Thymus (tissue), 11 donors: ENCODE measurements at regions not wholly inside any gene's neighbourhood (a gene's known extent, or its start where the extent isn't known, plus 50 kb on each side); places are given as distances from the start of the nearest gene placed in this dataset.

ENCODE experiments used
- DNase-seq, 9 donors: peaks; one replicate each; pipeline ENCODE4 v3.0.0-alpha.2; 2013; ENCODE audit warnings: low spot score in 9 of 9, low read depth in 6 of 9, missing footprints in 1 of 9
- H3K27ac ChIP-seq, 2 donors: one replicate each; pipeline ENCODE4 v1.5.1; 2013; ENCODE audit warnings: control low read depth in 1 of 2, low read depth in 1 of 2, low read length in 1 of 2, mild to moderate bottlenecking in 1 of 2, moderate library complexity in 1 of 2
- H3K27me3 ChIP-seq, 2 donors: one replicate each; pipeline ENCODE4 v1.5.1; 2013; ENCODE audit warnings: low read length in 1 of 2; ENCODE audit not compliant: control insufficient read depth in 2 of 2, insufficient read depth in 1 of 2
- H3K36me3 ChIP-seq, 2 donors: one replicate each; pipeline ENCODE4 v1.5.1; 2013; ENCODE audit warnings: low read length in 1 of 2, mild to moderate bottlenecking in 1 of 2, moderate library complexity in 1 of 2; ENCODE audit not compliant: control insufficient read depth in 2 of 2, insufficient read depth in 2 of 2
- H3K4me1 ChIP-seq, 2 donors: one replicate each; pipeline ENCODE4 v1.5.1; 2013; ENCODE audit warnings: low read length in 2 of 2; ENCODE audit not compliant: control insufficient read depth in 2 of 2, insufficient read depth in 2 of 2
- H3K4me3 ChIP-seq, 2 donors: one replicate each; pipeline ENCODE4 v1.5.1; 2013; ENCODE audit warnings: low read length in 2 of 2, control low read depth in 1 of 2, mild to moderate bottlenecking in 1 of 2
- H3K9me3 ChIP-seq, 2 donors: one replicate each; pipeline ENCODE4 v1.5.1; 2013; ENCODE audit warnings: low read length in 1 of 2, mild to moderate bottlenecking in 1 of 2; ENCODE audit not compliant: control insufficient read depth in 2 of 2, insufficient read depth in 1 of 2
- WGBS: extraction: QIAGEN DNeasy Blood & Tissue Kit; methylation state at CpG from one replicate; pipeline ENCODE4 v1.1.7; 2013; 5-methylcytosine and 5-hydroxymethylcytosine counted together
- donor health status: healthy.

DNA sequence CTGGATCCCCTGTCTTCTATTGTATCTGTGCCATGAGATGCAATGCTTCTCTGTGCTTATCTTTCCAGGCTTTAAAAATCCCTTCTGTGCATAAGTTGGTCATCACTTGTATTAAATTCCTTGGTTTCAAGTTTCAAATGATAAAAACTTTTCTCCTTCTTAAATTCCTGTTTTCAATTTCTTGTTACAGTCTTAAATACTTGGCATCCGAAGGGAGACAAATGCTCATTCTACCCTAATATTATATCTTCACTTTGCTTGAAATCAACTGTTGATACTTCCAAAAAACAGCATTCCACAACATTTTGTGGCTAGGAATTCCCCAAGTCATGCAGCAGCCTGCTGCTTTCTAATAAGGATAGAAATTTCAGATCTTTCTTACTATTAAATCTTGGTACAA is 413.2 kb upstream of the ACTBL2 start:
- no peak for DNase-seq
- no peaks in the 10 kb centered on the region for H3K27me3 ChIP-seq
- no peak overlapping the region for H3K4me3 ChIP-seq
- no peaks in the 10 kb centered on the region for H3K9me3 ChIP-seq
- no peaks in the 10 kb centered on the region for H3K36me3 ChIP-seq
- 94% methylated on average over 1 of the region's 1 CpG for WGBS
- no peaks in the 10 kb centered on the region for H3K4me1 ChIP-seq
- H3K27ac ChIP-seq, result no peak overlapping the region

DNA sequence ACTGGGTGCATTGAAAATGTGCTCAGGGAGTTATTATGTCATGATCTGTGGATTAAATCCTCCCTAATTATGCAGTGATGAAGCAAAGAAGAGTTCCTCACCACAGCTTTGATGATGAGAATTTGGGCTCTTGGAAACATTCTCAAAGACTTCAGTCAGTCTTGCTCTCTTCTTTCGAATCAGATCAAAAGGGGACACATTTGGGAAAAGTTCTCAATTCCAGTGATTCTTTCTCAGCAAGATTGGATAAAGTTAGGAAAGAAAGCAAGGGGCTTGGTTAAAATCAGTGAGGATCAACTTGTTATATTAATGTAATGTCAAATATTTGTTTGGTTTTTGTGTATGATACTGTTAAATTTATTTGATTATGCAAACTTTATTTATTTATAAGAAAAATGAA is 411.3 kb upstream of the ACTBL2 start:
- no peak for DNase-seq
- Histone ChIP-seq H3K27me3 (no peaks in the 10 kb centered on the region), H3K27ac (no peak overlapping the region), H3K4me1 (no peaks in the 10 kb centered on the region), H3K4me3 (no peak overlapping the region), H3K9me3 (no peaks in the 10 kb centered on the region), H3K36me3 (no peaks in the 10 kb centered on the region)
- 88% methylated on average over 1 of the region's 1 CpG for WGBS

DNA sequence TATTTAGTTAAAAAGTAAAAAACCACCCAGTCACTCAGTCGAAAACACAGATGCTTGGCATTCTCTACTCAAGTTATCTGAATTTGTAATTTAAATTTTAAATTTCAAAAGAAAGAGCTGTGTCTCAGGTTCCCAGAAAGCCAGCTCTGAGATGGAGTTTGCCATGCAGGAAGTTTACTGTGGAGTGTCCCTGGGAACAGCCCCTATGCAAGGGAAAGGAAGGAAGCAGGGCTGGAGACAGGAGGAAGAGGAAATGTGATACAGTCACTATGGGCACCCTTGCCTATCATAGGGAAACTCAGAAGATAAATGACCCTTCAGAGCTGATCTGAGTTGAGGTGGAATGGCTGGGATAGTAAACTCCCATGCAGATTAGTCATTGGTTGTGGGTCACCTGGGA is 408.8 kb upstream of the ACTBL2 start:
- Histone ChIP-seq H3K4me3 (no peak overlapping the region), H3K9me3 (no peaks in the 10 kb centered on the region), H3K4me1 (no peaks in the 10 kb centered on the region), H3K27ac (no peak overlapping the region), H3K27me3 (no peaks in the 10 kb centered on the region), H3K36me3 (no peaks in the 10 kb centered on the region)
- WGBS, result 97% methylated on average over 1 of the region's 1 CpG
- no peak for DNase-seq

DNA sequence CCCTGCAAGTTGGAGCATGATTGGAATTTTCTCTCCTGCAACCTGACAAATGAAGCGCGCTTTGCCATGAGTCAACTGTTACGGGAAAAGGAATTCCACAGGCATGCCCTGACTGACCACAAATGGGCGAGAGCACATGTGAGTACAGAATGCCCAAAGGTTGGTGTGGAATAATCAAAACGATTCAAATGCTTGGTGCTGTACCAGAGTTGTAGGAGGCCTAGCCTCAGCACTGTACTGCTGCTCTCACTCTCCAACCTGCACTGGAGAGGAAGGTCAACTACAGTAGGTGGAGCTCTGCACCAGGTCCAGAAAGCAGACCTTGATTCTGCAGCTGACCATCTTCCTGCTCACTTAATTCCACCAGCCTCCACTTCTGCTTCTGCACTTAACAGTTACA is 406.9 kb upstream of the ACTBL2 start:
- Histone ChIP-seq H3K4me1 (no peaks in the 10 kb centered on the region), H3K36me3 (no peaks in the 10 kb centered on the region), H3K9me3 (no peaks in the 10 kb centered on the region), H3K4me3 (no peak overlapping the region), H3K27me3 (no peaks in the 10 kb centered on the region), H3K27ac (no peak overlapping the region)
- DNase-seq, result no peak
- 83% methylated on average over 5 of the region's 5 CpGs for WGBS

DNA sequence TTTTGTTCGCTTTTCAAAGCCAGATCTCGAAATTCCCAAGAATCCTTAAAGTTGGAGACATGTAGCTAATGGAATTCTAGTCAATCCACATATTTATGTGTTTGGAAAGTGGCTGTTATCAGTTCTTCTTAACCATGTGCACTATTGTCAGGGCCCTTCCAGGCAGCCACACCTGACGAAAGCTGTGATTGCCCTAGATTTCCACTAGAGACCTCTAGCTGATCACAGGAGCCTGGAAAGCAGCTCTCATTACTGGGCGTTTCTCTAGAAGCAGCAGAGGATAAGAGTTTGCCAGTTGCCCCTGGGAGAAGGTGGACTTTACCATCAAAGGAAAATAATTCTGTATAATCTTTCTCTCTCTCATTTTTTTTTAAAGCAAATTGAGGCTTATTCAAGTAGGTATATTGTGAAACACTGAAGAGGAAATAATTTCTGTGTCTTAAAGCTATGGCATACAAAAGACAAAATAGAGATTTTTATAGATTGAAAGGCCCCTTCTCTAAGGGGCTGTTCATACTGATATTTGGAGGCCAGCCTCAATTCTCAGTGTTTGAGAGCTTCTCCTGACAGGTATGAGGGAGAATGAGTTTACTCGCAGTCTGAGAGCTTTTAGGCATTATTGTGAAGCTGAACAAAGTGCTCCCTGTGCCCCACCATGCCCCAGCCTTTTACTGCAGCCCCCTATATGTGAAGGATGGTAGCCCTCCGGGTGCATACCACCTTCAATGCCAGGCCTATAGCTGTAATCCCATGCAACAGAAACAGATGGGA is 405.4 kb upstream of the ACTBL2 start:
- H3K4me1 ChIP-seq, result no peaks in the 10 kb centered on the region
- DNase-seq, result peak in 2 of 9 donors; percentile 4 to 26
- 58% methylated on average over 6 of the region's 6 CpGs for WGBS
- H3K36me3 ChIP-seq, result no peaks in the 10 kb centered on the region
- H3K9me3 ChIP-seq, result no peaks in the 10 kb centered on the region
- no peak overlapping the region for H3K4me3 ChIP-seq
- no peaks in the 10 kb centered on the region for H3K27me3 ChIP-seq
- no peak overlapping the region for H3K27ac ChIP-seq

DNA sequence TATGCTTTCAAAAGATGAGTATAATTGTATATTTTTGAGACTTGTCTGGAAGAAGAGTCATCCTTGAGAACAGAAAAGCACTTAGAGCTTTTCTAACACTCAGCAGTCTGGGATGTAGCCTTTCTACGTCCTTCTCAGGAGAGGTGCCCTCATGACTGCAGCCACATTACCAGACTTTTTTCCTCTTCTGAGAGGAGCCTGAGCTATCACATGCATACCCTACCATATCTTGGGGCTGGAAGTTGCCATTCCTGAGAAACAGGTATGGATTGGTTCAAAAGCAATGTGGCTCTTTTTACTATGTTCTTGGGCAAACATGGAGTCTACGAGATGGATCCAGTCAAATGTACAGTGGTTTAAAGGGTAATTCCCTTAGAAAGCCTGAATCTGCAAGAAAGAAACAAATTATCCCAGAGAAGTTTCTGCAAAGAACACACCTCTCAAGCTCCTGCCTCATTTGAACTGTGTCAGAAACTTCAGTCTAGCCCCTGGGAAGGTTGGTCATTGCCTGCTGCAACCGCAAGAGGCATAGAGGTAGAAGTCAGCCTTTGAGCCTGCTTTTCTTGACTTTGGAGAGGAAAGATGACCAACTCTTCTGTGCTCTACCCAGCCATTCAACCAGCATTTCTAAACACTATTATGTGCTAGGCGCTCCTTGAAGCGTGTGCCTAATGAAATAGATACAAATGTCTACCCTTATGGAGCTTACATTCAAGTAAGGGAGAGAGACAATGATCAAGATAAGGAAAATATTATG is 401.9 kb upstream of the ACTBL2 start:
- no peak for DNase-seq
- Histone ChIP-seq H3K4me3 (no peak overlapping the region), H3K27me3 (no peaks in the 10 kb centered on the region), H3K4me1 (no peaks in the 10 kb centered on the region), H3K9me3 (no peaks in the 10 kb centered on the region), H3K27ac (no peak overlapping the region), H3K36me3 (no peaks in the 10 kb centered on the region)
- WGBS, result 97% methylated on average over 5 of the region's 5 CpGs

DNA sequence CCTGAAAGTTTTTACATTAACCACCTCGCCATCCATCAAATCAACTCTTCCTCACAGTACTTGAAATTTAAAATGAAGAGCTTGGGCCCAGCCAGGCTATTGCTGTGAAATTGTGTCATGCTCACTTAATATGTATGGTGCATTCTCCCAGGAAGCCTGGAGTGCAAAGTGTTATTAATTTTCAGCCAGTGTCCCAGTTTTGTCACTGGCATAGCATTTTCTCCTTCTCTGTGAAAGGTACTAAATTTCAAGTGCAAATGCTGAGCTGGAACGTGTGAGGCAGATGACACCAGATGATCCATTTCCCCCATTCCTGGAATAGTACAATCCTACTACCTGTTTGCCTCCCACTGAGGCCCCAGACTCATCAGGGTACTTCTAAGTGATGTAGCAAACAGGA is 397.6 kb upstream of the ACTBL2 start:
- no peaks in the 10 kb centered on the region for H3K9me3 ChIP-seq
- no peak overlapping the region for H3K4me3 ChIP-seq
- DNase-seq, result no peak
- no peaks in the 10 kb centered on the region for H3K27me3 ChIP-seq
- no peaks in the 10 kb centered on the region for H3K36me3 ChIP-seq
- 42% methylated on average over 2 of the region's 2 CpGs for WGBS
- H3K27ac ChIP-seq, result no peak overlapping the region
- no peaks in the 10 kb centered on the region for H3K4me1 ChIP-seq

DNA sequence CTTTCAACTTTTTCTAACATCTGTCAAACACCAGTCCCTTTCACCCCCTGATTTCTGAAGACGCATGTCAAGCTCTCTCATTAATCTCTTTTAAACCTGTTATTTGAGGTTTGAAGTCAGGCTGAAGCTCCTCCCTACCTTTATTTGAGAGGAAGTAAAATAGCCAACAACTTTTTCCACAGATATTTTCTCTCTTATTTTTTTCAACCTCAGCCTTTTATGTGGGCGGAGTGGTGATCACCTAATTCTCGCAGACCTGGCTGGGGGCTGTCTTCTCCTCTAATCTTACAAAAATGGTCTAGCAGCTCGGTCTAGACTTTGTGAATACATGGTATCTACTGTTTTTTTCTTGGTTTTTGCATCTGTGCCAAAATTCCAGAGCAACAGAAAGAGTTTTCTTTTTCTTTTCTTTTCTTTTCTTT is 395.7 kb upstream of the ACTBL2 start:
- Histone ChIP-seq H3K27ac (no peak overlapping the region), H3K36me3 (no peaks in the 10 kb centered on the region), H3K4me3 (no peak overlapping the region), H3K27me3 (no peaks in the 10 kb centered on the region), H3K4me1 (no peaks in the 10 kb centered on the region), H3K9me3 (no peaks in the 10 kb centered on the region)
- DNase-seq, result no peak
- WGBS, result 66% methylated on average over 4 of the region's 4 CpGs

DNA sequence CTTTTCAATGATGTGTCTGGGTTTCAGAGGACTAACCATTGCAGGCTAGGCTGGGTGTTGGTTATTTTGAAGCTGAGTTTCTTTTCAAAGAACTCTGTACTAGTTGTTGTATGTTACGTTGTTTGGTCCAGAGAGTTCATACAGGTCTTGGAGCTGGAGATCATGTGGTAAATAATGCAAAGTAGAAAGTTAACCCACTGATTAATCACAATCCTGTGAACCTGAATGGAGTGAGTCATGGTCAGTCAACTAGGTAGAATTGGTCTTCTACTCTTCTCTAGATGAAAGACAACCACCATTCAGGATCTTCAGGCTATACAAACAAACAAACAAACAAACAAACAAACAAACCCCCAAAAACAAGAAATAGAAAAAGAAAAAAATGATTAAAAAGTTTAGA is 388.9 kb upstream of the ACTBL2 start:
- Histone ChIP-seq H3K4me1 (no peaks in the 10 kb centered on the region), H3K4me3 (no peak overlapping the region), H3K9me3 (no peaks in the 10 kb centered on the region), H3K27ac (no peak overlapping the region), H3K27me3 (no peaks in the 10 kb centered on the region), H3K36me3 (no peaks in the 10 kb centered on the region)
- no peak for DNase-seq
- 93% methylated on average over 1 of the region's 1 CpG for WGBS
